Mucosa of descending colon (tissue), 3 donors: ENCODE measurements at regions not wholly inside any gene's neighbourhood (a gene's known extent, or its start where the extent isn't known, plus 50 kb on each side); places are given as distances from the start of the nearest gene placed in this dataset.
"Not testable (repeated sequence)": the region's sequence is repeated elsewhere in the genome, so short reads cannot be mapped to it uniquely, and the experiment has no call there.

Experiments
- ATAC-seq: fragments of 200-7000 bp; cut with Tn5 transposase; one replicate; pipeline ENCODE4 v1.9.1; 2020; ENCODE audit warnings: mild to moderate bottlenecking, moderate library complexity
- DNase-seq, 3 donors: peaks; one replicate each; pipeline ENCODE4 v3.0.0-alpha.2; 2020
- H3K36me3 ChIP-seq: fragments of 200-600 bp; one replicate; pipeline ENCODE4 v1.8.0; 2021; ENCODE audit warnings: low read depth, mild to moderate bottlenecking
- H3K4me1 ChIP-seq: fragments of 200-600 bp; one replicate; pipeline ENCODE4 v1.8.0; 2021; ENCODE audit warnings: low read depth, mild to moderate bottlenecking
- H3K4me3 ChIP-seq: fragments of 200-600 bp; one replicate; pipeline ENCODE4 v1.8.0; 2021; ENCODE audit warnings: mild to moderate bottlenecking
- H3K9me3 ChIP-seq: fragments of 200-600 bp; one replicate; pipeline ENCODE4 v1.8.0; 2021; ENCODE audit warnings: mild to moderate bottlenecking
- CTCF ChIP-seq: fragments of 200-600 bp; IDR thresholded peaks from one replicate; pipeline ENCODE4 v1.8.0; 2022; ENCODE audit warnings: antibody characterized with exemption, mild to moderate bottlenecking
- intact Hi-C, 2 donors: fragments of 100-400 bp; cut with DNase I in 1 of 2; cut with micrococcal nuclease in 1 of 2; formaldehyde crosslinking; loops; one replicate each; pipeline versions ENCODE4 v1.11.0 to v1.11.1; 2022; cut with DNase I, micrococcal nuclease
- donor health status: DM: no; HTN: no; CAD: no; lungs with moderate emphysema.
- donor health status: DM: no; HTN: no; CAD: no.
- donor health status: DM: no; HTN: yes; CAD: no.

- Histone ChIP-seq H3K9me3 (peaks cover 17% of the 10 kb centered on the region), H3K4me1 (no peaks in the 10 kb centered on the region), H3K36me3 (no peaks in the 10 kb centered on the region), H3K4me3 (no peak overlapping the region)
- no peak for TF ChIP-seq CTCF
- intact Hi-C loops = no loop called here
- no peak for DNase-seq
- no peak for ATAC-seq
Observed at GRCh38 chrX:1097328-1097727, 115.1 kb downstream of the CRLF2 start.

GRCh38 chrX:1094566-1095333 is 117.7 kb downstream of the CRLF2 start:
- intact Hi-C loops = no loop called here
- DNase-seq = no peak

GRCh38 chrX:1093586-1094421 is 118.6 kb downstream of the CRLF2 start:
- TF ChIP-seq CTCF = no peak
- ATAC-seq = no peak
- intact Hi-C loops = no loop called here
- Histone ChIP-seq H3K4me3 (no peak overlapping the region), H3K36me3 (no peaks in the 10 kb centered on the region), H3K9me3 (peaks cover 17% of the 10 kb centered on the region), H3K4me1 (no peaks in the 10 kb centered on the region)
- DNase-seq = no peak

More at GRCh38 chrX:1094566-1095333, 117.7 kb downstream of the CRLF2 start:
- peaks cover 17% of the 10 kb centered on the region for H3K9me3 ChIP-seq
- ATAC-seq = no peak
- no peaks in the 10 kb centered on the region for H3K36me3 ChIP-seq
- H3K4me3 ChIP-seq = no peak overlapping the region
- no peak for TF ChIP-seq CTCF
- no peaks in the 10 kb centered on the region for H3K4me1 ChIP-seq

GRCh38 chrX:1093121-1093520 is 119.3 kb downstream of the CRLF2 start:
- Histone ChIP-seq H3K4me1 (no peaks in the 10 kb centered on the region), H3K4me3 (no peak overlapping the region), H3K9me3 (peaks cover 13% of the 10 kb centered on the region), H3K36me3 (no peaks in the 10 kb centered on the region)
- DNase-seq (no peak), ATAC-seq (no peak)
- intact Hi-C loops = no loop called here
- no peak for TF ChIP-seq CTCF

DNA sequence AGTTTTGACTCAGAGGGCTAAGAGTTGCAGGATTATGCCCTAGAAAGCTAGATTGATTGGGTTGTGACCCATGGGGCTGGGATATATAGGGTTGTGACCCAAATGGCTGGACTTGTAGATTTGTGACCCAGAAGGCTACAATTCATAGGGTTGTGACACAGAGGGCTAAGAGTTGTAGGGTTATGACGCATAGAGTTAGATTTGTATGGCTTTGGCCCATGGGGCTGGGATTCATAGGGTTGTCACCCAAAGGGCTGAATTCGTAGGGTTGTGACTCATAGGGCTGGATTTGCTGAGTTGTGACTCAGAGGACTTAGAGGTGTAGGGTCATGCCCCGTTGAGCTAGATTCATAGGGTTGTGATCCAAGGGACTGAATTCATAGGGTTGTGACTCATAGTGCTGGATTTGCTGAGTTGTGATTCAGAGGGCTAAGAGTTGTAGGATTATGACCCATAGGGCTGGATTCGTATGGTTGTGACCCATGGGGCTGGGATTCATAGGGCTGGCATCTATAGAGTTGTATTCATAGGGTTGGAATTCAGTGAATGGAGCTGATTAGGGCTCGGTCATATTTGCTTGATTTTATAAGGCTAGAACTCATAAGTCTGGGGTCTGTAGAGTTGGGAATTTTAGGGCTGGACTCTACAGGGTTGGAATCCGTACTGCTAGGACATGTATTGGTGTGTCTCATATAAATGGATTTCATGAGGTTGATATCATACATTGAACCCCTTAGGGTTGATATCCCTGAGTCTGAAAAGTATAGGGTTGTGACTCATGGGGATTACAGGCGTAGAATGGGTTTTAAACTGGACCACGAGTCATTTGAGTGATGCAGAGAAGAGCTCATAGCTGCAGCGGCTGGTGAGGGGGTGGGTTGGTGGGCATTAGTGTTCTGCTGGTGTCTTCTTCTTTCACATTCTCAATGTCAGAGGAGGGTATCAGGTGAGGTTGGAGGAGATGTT is 125.7 kb downstream of the CRLF2 start:
- Histone ChIP-seq H3K36me3 (no peaks in the 10 kb centered on the region), H3K4me3 (no peak overlapping the region), H3K4me1 (no peaks in the 10 kb centered on the region), H3K9me3 (peaks cover 31% of the 10 kb centered on the region)
- ATAC-seq (no peak), DNase-seq (no peak)
- intact Hi-C loops = no loop called here
- no peak for TF ChIP-seq CTCF

GRCh38 chrX:1085871-1086270 is 126.6 kb downstream of the CRLF2 start:
- intact Hi-C loops, ATAC-seq, H3K36me3 ChIP-seq, H3K4me1 ChIP-seq, H3K4me3 ChIP-seq, DNase-seq: not testable (repeated sequence)
- peaks cover 31% of the 10 kb centered on the region for H3K9me3 ChIP-seq
